ENCODE measurements at regions not wholly inside any gene's neighbourhood (a gene's known extent, or its start where the extent isn't known, plus 50 kb on each side); places are given as distances from the start of the nearest gene placed in this dataset.

- Mint-ChIP-seq H3K27ac (ENCODE audit: low read depth, unreplicated experiment) (no peak overlapping the region), H3K9me3 (ENCODE audit: unreplicated experiment) (peaks cover 16% of the 10 kb centered on the region), H3K36me3 (ENCODE audit: insufficient read depth, unreplicated experiment) (no peaks in the 10 kb centered on the region), H3K27me3 (ENCODE audit: insufficient read depth, unreplicated experiment) (no peaks in the 10 kb centered on the region), H3K4me3 (ENCODE audit: unreplicated experiment) (no peak overlapping the region), H3K4me1 (ENCODE audit: insufficient read depth, unreplicated experiment) (no peaks in the 10 kb centered on the region)
- TF ChIP-seq CTCF (IDR thresholded peaks at IDR 0.05; ENCODE audit: unreplicated experiment), result no peak
- no peak for DNase-seq (ENCODE audit: unreplicated experiment)
- BruUV-seq (replicated peaks), result no TSS peak
- intact Hi-C loops (cut with micrococcal nuclease), result no loop called here
- ChIA-PET POLR2A (no interaction called here), CTCF (interaction anchor here (0.6 kb wide), 1 partner anchor 197 kb away, joined by 3 read pairs; no protein-coding TSS in a partner anchor)
These were observed 253.1 kb upstream of the B3GAT1 start for GRCh38 chr11:134665188-134665535.

GRCh38 chr11:134664447-134665187, 252.6 kb upstream of the B3GAT1 start:
- DNase-seq (ENCODE audit: unreplicated experiment), result no peak
- Mint-ChIP-seq H3K4me1 (ENCODE audit: insufficient read depth, unreplicated experiment) (no peaks in the 10 kb centered on the region), H3K27me3 (ENCODE audit: insufficient read depth, unreplicated experiment) (no peaks in the 10 kb centered on the region), H3K36me3 (ENCODE audit: insufficient read depth, unreplicated experiment) (no peaks in the 10 kb centered on the region), H3K27ac (ENCODE audit: low read depth, unreplicated experiment) (no peak overlapping the region), H3K4me3 (ENCODE audit: unreplicated experiment) (no peak overlapping the region), H3K9me3 (ENCODE audit: unreplicated experiment) (peaks cover 16% of the 10 kb centered on the region)
- TF ChIP-seq CTCF (IDR thresholded peaks at IDR 0.05; ENCODE audit: unreplicated experiment), result no peak
- intact Hi-C loops (cut with micrococcal nuclease), result no loop called here
- ChIA-PET POLR2A (interaction anchor here (0.6 kb wide), 1 partner anchor 140 kb away, joined by 3 read pairs; no protein-coding TSS in a partner anchor), CTCF (interaction anchor here (0.5 to 1.1 kb wide), 2 partner anchors 14 to 221 kb away, joined by 3 to 6 read pairs; no protein-coding TSS in a partner anchor)
- no TSS peak for BruUV-seq (replicated peaks)

- ChIA-PET POLR2A (no interaction called here), CTCF (interaction anchor here (0.5 to 1.1 kb wide), 3 partner anchors 11 to 222 kb away, joined by 3 to 6 read pairs (median 3); no protein-coding TSS in a partner anchor)
- Mint-ChIP-seq H3K9me3 (ENCODE audit: unreplicated experiment) (peaks cover 16% of the 10 kb centered on the region), H3K27me3 (ENCODE audit: insufficient read depth, unreplicated experiment) (no peaks in the 10 kb centered on the region), H3K4me3 (ENCODE audit: unreplicated experiment) (no peak overlapping the region), H3K27ac (ENCODE audit: low read depth, unreplicated experiment) (no peak overlapping the region), H3K4me1 (ENCODE audit: insufficient read depth, unreplicated experiment) (no peaks in the 10 kb centered on the region), H3K36me3 (ENCODE audit: insufficient read depth, unreplicated experiment) (no peaks in the 10 kb centered on the region)
- intact Hi-C loops (cut with micrococcal nuclease), result no loop called here
- BruUV-seq (replicated peaks), result no TSS peak
- no peak for TF ChIP-seq CTCF (IDR thresholded peaks at IDR 0.05; ENCODE audit: unreplicated experiment)
- DNase-seq (ENCODE audit: unreplicated experiment), result no peak
These were observed 251.7 kb upstream of the B3GAT1 start for GRCh38 chr11:134663506-134664313.

GRCh38 chr11:134662629-134663360, 250.8 kb upstream of the B3GAT1 start:
- no TSS peak for BruUV-seq (replicated peaks)

More at GRCh38 chr11:134662629-134663360, 250.8 kb upstream of the B3GAT1 start:
- ChIA-PET CTCF (interaction anchor here (0.6 kb wide), 1 partner anchor 10 kb away, joined by 3 read pairs; no protein-coding TSS in a partner anchor), POLR2A (no interaction called here)
- Mint-ChIP-seq H3K4me1 (ENCODE audit: insufficient read depth, unreplicated experiment) (no peaks in the 10 kb centered on the region), H3K9me3 (ENCODE audit: unreplicated experiment) (peaks cover 16% of the 10 kb centered on the region), H3K36me3 (ENCODE audit: insufficient read depth, unreplicated experiment) (no peaks in the 10 kb centered on the region), H3K27ac (ENCODE audit: low read depth, unreplicated experiment) (no peak overlapping the region), H3K27me3 (ENCODE audit: insufficient read depth, unreplicated experiment) (no peaks in the 10 kb centered on the region), H3K4me3 (ENCODE audit: unreplicated experiment) (no peak overlapping the region)
- TF ChIP-seq CTCF (IDR thresholded peaks at IDR 0.05; ENCODE audit: unreplicated experiment), result no peak
- DNase-seq (ENCODE audit: unreplicated experiment), result no peak
- intact Hi-C loops (cut with micrococcal nuclease), result no loop called here

Measured in MCF 10A (cell line).